GM18508 (cell line): ENCODE measurements at regions not wholly inside any gene's neighbourhood (a gene's known extent, or its start where the extent isn't known, plus 50 kb on each side); places are given as distances from the start of the nearest gene placed in this dataset.
A peak's percentile ranks its signal among the peaks of the same experiment; 100 is the strongest.

Experiments used
- ATAC-seq: cut with Tn5 transposase; IDR thresholded peaks from one replicate; pipeline ENCODE4 v1.9.1; 2021; ENCODE audit warnings: moderate number of reproducible peaks; ENCODE audit not compliant: insufficient read depth, unreplicated experiment

DNA sequence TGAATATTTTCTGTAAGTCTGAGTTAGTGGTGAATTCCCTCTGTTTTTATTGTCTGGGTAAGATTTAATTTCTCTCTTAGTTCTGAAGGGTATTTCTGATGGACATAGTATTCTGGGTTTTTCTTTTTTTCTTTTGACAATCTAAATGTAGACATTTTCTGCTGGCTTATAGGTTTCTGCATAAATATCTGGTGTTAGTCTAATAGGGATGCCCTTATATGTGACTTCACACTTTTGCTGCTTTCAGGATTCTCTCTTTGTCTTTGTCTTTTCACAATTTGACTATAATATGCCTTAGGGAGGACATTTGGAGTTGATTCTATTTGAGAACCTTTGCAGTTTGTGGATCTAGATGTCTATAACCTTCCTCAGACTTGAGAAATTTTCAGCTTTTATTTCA lies 667.2 kb downstream of the EPHA7 start:
- no peak for ATAC-seq

DNA sequence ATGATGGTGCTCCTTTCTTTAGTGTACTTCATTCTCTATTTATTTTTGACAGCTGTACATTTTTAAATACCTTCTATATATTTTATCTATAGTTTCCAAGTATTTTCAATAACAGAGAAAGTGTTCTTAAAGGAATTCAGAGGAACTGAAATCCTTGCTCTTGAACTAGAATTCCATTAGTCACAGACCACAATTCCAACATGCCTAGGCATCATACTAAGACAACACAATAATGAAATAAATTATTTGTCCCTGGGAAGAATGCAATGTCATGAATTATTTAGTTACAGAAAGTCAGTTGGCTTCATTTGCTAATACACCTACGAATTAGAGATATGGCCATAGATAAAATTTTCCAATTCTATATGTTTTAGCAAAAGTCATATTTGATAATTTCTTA lies 671.2 kb downstream of the EPHA7 start:
- ATAC-seq: no peak

DNA sequence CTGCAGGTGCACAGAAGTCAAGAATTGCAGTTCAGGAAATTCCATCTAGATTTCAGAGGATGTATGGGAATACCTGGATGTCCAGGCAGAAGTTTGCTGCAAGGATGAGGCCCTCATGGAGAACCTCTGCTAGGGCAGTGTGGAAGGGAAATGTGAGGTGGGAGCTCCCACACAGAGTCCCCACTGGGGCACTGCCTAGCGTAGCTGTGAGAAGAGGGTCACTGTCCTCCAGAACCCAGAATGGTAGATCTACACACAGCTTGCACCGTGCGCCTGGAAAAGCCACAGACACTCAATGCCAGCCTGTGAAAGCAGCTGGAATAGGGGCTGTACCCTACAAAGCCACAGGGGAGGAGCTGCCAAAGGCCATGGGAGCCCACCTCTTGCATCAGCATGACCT lies 681.4 kb downstream of the EPHA7 start:
- no peak for ATAC-seq

DNA sequence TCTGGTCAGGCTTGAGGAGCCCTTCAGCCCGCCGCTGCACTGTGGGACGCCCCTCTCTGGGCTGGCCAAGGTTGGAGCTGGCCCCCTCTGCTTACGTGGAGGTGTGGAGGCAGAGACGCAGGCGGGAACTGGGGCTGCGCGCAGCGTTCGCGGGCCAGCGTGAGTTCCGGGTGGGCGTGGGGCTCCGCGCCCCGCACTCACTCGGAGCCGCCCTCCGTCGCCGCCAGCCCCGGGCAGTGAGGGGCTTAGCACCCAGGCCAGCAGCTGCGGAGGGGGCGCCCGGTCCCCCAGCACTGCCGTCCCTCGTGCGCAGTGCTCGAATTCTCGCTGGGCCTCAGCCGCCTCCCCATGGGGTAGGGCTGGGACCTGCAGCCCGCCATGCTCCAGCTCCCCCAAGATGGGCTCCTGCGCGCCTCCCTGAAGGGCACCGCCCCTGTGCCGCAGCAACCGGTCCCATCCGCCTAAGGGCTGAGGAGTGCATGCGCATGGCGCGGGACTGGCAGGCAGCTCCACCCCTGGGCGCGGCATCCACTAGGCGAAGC lies 695.9 kb downstream of the EPHA7 start:
- ATAC-seq: no peak

DNA sequence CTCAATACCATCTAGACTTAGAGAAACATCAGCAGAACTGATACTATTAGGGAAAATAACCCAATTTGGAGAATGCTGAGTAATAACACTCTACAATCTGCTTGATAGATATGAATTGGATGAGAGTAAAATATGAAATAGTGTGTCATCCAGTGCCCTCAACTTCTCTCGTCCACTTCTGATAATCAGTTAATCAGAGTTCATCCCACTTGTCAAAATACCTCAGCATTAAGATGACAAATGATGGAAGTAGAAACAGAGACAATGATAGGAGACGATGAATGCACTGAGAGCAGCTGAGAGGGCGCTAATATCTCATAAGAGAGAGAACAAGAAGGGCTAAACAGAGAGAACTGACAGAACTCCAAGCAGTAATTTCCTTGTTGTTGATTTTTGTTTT lies 699.6 kb downstream of the EPHA7 start:
- ATAC-seq: no peak

DNA sequence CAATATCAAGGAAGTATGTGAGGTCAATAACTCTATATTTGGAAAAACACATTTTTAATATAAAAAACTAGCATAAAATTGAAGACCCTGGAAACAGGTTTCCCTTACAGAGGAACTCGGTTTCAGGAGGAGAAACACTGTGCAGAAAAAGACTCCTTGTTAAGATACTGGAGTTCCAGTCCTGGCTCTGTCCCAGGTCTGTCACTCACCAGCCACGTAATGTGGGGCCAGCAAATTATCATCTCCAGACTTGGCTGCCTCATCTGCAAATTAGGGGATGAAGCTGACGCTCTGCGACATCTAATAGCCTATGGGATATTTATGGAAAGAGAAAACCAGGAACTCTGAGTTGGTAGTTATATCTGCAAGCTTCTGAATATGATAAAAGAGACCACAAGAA lies 702.7 kb downstream of the EPHA7 start:
- no peak for ATAC-seq

DNA sequence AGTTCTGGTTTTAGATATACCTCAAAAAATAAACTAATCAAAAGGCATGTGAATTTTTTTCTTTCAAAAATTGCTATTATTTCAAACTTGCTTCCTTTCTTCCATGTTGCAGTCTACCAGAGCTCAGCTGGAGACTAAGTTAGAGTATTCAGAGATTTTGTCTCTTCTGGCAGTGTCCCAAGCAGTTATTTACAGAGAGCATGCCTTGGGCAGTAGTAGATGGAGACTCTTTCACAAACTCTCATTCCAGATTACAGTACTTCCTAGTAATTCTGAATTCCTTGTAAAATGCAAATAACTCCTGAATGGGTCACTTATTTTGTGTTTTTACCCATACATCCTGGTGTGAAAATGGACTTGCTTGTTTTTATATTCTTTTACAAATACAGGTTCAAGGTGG lies 703.4 kb downstream of the EPHA7 start:
- ATAC-seq: no peak

DNA sequence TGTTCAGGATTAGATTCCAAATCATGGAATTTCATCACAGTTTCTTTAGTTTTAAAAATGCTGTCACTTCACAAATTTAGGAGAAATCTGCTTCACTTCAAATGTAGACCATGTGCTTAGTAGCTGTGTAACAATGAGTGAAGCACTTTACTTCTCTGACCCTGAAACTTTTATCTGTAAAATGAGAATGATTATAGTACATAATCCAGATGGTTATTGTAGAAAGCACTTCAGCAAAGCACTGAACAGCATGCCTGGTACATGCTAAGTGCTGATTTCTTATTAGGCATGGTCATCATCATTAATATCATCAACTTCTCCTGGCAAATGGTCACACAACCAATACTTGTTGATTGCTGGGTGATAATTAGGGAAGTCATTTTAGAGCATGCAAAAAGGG lies 705.0 kb downstream of the EPHA7 start:
- ATAC-seq: no peak

DNA sequence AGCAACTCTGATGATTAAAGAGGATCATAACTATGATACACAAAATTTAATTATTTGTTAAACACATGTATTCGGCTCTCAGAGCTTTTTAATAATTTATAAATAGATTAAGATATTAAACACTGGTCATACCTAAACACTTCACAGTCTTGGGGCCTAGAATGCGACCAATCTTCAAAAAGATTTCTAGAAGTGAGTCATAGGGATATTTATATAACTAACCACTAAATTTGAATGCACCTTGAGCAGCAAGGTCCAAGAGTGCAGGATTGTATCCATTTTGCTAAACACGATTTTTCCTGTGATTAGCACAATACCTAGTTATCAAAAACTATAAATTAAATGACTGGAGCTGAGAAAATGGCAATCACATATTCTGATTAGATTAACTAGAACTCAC lies 709.3 kb downstream of the EPHA7 start:
- peak; percentile 63 for ATAC-seq

DNA sequence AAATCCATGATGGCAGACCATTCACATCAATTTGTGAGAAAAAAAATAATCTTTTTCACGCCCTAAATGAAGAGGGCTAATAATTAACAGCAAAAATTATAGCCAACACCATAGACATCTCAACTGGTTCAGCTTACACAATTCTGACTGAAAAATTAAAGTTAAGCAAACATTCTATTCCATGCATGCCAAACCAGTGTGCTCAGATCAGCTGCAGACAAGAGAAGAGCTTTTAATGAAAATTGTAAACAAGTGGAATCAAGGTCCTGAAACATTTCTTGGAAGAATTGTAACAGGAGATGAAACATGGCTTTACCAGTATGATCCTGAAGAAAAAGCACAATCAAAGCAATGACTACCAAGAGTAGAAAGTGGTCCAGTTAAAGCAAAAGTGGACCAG lies 710.4 kb downstream of the EPHA7 start:
- ATAC-seq: no peak

DNA sequence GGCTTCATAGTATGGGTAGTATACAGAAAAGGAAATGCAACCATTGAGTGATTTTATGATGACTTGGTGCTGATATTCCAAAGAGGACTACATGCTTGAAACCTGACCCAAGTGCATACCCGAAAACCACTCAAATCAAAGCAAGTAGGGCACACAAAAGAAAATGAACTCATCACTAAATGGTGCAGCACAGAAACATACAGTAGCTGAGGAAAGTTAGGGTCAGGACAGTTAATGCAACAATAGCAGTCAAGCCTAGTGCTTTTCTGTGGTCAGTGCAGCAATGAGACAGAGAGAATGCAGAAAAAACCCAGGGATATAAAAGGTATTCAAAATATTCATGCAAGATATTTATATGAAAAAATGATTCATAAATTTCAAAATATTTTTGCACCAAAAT lies 711.1 kb downstream of the EPHA7 start:
- no peak for ATAC-seq

DNA sequence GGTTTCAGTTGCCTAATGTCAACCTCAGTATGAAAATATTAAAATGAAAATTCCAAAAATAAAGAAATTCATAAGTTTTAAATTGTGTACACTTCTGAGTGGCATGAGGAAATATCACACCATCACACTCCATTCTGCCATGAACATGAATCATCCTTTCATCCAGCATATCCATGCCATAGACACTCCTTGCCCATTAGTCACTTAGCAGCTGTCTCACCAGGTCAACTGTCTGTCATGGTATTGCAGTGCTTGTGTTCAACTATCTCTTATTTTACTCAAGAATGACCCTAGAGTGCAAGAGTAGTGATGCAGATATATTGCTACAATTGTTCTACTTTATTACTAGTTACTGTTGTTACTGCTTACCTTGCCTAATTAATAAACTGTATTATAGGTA lies 712.4 kb downstream of the EPHA7 start:
- ATAC-seq: no peak

DNA sequence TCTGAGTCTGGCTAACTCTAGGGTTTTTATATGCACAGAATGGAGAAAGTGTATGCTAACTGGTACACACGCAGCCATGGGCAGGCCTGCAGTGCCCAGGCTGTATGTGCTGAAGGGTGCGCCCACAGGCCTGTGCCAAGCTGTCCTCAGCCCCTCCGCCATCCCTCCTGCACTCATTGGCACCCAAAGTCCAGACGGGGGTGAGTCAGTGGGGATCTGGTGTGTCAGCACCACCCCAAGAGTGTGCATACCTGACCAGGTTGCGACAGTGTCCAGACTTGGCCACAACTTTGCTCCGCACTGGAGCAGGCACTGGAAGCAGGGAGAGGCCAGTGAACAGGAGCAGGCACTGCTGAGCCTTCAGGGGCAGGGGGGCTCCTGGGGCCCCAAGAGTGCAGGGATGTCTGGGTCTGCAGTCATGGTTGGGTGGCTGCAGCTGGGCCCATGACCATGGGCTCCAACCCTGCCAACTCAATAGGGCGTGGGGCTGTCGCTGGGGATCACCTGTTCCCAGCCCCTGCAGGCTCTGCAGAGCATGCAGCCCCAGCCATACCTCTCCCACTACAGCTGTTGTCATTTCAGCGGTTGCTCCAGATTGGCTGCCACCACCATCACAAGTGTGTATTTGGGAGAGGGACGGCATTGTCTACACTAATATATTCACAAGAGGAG lies 717.8 kb downstream of the EPHA7 start:
- ATAC-seq: no peak

DNA sequence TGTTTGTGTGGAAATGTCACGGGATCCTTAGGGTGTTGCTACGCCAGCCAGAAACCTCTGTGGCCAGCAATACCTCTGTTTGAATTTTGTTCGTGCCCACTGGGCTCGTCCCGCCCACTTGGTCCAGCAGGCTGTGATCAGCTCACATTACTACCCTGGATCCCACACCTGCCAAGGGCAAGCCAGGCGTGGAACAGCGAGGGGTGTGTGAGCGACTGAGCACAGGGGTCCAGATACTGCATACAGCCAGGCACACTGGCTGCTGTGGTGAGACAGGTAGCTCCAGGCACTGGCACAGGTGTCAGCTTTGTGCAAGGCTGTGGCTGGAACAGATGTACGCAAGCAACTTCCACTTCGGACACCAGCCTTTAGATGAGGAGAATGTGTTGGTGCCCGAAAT lies 718.9 kb downstream of the EPHA7 start:
- no peak for ATAC-seq

DNA sequence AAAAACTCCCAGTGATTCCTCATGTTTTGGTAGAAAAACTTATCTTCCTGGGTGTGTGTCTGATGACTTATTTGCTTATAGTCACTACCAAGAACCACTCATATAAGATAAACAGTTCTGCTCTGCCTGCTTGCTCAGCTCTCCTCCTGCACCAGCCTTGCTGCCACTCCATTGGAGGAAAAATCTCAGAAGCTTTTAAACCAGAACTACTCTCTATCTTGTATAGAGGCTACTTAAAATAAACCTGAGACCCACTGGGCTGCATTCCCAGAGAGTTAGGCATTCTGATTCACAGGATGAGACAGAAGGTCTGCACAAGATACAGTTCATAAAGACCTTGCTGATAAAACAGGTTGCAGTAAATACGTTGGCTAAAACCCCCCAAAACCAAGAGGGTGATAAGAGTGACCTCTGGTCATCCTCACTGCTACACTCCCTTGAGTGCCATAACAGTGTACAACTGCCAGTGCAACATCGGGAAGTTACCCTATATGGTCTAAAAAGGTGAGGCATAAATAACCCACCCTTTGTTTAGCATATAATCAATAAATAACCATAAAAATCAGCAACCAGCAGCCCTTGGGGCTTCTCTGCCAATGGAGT lies 728.3 kb downstream of the EPHA7 start:
- no peak for ATAC-seq

DNA sequence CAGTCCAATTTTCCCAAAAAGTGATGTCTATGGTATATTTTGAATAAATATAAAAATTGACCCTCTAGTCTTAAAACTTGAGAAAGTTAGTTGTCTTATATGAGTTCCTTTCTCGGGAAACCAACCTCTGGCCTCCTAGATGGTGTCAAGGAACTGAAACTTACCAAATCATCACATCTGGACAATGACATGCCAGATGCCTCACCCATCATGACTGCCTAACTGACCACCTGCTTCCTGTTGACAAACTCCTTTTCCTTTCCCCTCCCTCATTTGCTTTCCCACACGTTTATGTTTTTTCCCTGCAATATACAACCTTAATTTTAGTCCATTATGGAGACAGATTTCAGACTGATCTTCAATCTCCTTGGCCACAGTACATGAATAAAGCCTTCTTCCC lies 731.0 kb downstream of the EPHA7 start:
- no peak for ATAC-seq

DNA sequence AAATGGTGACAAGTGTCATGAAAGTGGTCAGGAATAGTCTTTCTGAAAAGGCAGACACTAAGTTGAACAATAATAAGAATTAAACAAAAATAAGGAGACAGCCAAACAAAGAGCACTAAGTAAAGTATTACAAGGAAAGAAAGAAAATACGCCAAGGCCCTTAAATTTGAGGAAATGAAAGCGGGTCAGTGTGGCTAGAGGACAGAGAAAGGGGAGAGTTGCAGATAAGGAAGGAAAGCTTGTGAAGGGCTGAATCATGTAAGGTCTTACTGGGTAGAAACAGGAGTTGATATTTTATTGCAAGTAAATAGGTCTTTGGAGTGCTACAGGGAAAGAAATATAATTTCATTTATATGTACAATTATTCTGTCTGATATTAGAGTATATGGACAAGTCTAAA lies 732.1 kb downstream of the EPHA7 start:
- ATAC-seq: no peak

DNA sequence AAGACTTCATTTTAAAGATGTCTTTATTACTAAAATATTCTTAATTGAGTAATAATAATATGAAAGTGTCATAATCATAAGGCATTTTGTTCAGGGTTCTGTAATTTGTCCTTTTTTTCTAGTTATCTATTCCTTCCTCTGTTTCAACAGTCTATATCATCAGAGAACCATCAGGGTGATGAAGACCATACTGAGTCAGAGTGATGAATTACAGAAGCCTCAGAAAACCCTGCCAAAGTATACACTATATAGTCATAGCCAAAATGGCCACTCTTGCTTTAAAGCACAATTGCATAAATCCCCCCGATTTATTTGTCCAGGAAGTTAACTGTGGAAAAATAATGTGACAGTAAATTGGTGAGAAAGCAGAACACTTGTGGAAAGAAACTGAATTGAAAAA lies 735.0 kb downstream of the EPHA7 start:
- no peak for ATAC-seq

DNA sequence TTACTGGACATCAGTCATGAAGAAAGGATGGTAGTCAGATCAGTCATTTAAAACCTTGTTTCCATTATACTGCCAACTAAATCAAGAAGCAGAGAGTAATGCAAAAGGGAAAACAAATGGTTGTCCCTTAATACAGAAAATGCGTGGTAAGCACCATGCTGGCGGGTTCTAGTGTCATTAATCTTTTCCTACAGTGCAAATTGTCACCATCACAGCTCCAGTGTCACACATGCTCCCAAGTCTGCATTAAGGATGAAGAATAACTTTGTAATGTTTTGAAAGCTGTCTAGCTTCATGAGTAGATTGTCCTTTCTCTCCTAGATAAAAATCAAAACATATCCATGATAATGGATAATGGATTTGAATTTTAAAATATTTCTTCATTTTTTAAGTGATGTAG lies 735.6 kb downstream of the EPHA7 start:
- ATAC-seq: no peak

DNA sequence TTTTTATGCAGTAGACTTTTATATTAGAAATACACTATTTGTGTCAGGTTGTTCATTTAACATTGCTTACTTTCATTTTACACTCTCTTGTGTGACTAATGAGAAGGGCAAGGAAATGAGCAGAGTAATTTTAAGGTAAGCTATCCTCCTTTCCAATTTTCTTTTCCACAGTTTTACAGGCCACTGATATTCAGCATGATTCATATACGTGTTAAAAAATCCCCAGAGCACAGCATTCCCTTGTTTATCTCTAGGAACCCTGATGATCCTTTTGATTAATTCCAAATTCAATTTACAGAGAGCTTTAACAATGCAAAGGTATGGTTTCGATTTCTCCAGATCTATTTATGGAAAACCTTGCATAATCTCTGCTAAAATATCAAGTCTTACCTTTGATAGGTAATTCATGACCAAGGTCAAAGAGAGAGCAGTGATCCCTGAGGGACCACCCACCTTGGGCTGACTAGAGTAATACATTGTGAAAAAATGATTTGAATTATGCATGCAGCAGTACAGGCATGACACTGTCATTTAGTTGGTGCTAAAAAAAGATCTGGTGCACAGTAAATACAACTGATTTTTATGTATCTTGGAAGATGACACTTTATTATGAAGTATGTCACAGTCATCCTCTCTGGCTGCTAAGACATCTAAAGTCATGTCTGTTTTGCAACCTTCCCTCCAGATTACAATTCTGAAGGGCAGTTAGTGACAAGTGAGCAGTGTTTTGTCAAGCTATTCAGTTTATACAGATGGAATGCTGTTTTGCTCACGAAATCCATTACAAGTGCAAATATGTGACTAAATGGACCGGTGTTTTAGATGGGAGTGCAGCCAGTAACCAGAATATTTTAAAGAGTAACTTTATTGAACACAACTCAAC lies 736.6 kb downstream of the EPHA7 start:
- no peak for ATAC-seq

DNA sequence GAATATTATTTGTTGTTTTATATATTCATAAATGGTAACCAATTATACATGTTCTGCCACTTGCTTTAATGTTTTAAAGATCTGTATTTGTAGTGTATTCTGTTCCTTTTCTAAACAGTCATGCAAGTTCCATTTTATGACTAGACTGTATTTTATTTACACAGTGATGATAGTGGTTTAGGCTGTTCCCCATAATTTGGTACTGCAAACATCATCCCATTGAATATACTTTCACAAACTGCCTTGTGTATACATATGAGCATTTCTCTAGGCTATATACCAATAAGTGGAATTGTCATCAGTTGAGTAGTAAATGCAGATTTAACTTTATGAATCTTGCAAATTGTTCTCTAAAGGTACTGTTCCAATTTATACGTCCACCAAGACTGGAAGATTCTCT lies 738.0 kb downstream of the EPHA7 start:
- no peak for ATAC-seq
